ENCODE measurements at regions not wholly inside any gene's neighbourhood (a gene's known extent, or its start where the extent isn't known, plus 50 kb on each side); places are given as distances from the start of the nearest gene placed in this dataset.

DNA sequence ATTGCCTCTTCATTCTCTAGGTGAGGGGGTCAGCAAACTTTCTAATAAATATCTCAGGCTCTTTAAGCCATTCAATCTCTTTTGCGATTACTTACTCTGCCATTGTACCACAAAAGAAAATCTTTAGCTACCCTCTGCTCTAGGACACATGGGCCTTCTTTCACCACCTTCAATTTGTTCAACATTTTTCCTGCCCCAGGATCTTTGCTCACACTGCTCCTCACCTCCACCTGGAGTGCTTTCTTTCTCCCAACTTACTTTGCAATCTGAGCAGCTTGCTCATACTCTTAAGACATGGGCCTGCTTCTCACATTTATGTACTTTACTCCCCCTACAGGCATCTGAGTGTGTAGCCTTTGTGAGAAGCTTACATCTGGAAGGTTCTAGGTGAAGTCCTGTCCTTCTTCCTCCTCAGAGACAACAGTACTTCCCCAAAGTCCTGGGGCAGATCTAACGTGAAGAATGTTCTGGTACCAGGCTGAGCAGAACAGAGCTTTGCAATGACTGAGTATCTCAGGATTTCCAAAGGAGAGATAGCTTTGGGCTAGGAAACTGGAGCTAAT, 55.0 kb upstream of the PRDM5 start:
- H3K4me3 ChIP-seq = no peak overlapping the region
- no peaks in the 10 kb centered on the region for H3K36me3 ChIP-seq
- peak in 1 of 2 donors; percentile 7 for DNase-seq (ENCODE audit: low spot score in 2 of 2)
- H3K9me3 ChIP-seq = no peaks in the 10 kb centered on the region
- WGBS, 2 donors = 72 to 76% methylated on average over 2 of the region's 2 CpGs
- TF ChIP-seq, protein P1, sequence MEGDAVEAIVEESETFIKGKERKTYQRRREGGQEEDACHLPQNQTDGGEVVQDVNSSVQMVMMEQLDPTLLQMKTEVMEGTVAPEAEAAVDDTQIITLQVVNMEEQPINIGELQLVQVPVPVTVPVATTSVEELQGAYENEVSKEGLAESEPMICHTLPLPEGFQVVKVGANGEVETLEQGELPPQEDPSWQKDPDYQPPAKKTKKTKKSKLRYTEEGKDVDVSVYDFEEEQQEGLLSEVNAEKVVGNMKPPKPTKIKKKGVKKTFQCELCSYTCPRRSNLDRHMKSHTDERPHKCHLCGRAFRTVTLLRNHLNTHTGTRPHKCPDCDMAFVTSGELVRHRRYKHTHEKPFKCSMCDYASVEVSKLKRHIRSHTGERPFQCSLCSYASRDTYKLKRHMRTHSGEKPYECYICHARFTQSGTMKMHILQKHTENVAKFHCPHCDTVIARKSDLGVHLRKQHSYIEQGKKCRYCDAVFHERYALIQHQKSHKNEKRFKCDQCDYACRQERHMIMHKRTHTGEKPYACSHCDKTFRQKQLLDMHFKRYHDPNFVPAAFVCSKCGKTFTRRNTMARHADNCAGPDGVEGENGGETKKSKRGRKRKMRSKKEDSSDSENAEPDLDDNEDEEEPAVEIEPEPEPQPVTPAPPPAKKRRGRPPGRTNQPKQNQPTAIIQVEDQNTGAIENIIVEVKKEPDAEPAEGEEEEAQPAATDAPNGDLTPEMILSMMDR (IDR thresholded peaks at IDR 0.05) = peak in 1 of 5 experiments; percentile 27
- TF ChIP-seq POLR2A (IDR thresholded peaks at IDR 0.05) (no peak), EP300 (IDR thresholded peaks at IDR 0.05) (no peak)
- no peaks in the 10 kb centered on the region for H3K4me1 ChIP-seq
- no peaks in the 10 kb centered on the region for H3K27me3 ChIP-seq
- no peak overlapping the region for H3K27ac ChIP-seq

DNA sequence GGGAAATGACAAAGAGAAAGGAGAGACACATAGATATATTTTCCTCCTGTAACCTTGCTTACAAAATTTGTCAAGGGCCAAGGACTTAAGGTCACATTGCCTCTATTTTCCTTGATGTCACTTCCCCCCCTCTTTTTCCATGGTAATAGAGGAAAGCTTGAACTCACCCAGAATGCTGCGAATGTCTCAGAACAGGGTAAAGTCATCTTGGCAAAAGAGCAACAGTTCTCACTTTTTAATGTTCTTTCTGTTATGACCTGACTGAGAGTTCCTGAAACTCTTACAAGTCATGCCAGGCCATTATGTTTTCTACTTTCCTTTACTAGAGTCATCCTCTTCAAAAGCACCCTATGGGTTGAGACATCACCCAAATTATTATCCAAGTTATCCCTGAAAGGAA, 50.7 kb upstream of the PRDM5 start:
- whole genome bisulfite sequencing, 2 donors = 94% methylated on average over 1 of the region's 1 CpG
- H3K4me1 ChIP-seq = no peaks in the 10 kb centered on the region
- DNase-seq (ENCODE audit: low spot score in 2 of 2) = no peak
- no peak overlapping the region for H3K27ac ChIP-seq
- no peaks in the 10 kb centered on the region for H3K9me3 ChIP-seq
- TF ChIP-seq EP300 (IDR thresholded peaks at IDR 0.05) = no peak
- TF ChIP-seq, protein P1 (IDR thresholded peaks at IDR 0.05) = no peak
- no peak for TF ChIP-seq POLR2A (IDR thresholded peaks at IDR 0.05)
- H3K4me3 ChIP-seq = no peak overlapping the region
- H3K36me3 ChIP-seq = no peaks in the 10 kb centered on the region
- no peaks in the 10 kb centered on the region for H3K27me3 ChIP-seq
